HG03135 (cell line): ENCODE measurements at regions not wholly inside any gene's neighbourhood (a gene's known extent, or its start where the extent isn't known, plus 50 kb on each side); places are given as distances from the start of the nearest gene placed in this dataset.
"Not testable (repeated sequence)": the region's sequence is repeated elsewhere in the genome, so short reads cannot be mapped to it uniquely, and the experiment has no call there.

Source experiments
- ATAC-seq: cut with Tn5 transposase; IDR thresholded peaks from one replicate; pipeline ENCODE4 v1.9.1; 2021; ENCODE audit warnings: mild to moderate bottlenecking, moderate library complexity; ENCODE audit not compliant: unreplicated experiment

DNA sequence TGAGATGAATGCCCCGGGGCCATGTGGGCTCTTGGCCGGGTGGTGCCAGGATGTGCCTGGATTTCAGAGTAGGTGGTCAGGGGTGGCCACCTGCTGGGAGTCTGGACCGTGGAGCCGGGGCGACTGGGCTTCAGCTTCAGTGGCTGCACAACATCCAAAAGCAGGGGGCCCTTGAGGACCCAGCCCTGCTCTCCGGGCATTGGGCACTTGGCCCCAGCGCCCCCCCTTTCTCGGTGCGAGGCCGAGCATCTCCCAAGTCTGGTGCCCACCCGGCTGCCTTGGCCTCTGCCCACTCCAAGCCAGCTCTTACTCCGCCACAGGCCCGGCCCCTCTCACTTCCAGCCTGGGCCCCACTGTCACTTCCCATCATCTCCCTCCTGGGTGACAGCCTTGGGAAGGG, 4429.0 kb upstream of the TPTE start:
- not testable (repeated sequence) for ATAC-seq

DNA sequence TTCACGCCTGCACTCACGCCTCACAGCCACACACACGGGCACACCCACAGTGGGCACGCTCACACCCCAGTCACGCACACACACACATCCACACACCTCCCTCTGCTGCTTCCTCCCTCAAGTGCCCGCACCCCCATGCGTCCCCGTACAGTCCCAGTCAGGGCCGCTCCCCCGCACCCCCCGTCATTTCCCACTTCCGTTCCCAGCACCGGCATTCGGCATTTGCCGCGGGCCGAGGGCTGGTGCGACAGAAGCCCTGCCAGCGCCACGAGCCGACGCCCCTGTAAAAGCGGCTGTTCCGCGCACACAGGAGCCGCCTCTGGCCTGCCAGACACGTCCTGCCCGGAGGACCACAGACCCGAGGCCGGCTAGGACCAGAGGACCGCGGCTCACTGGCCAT, 4428.0 kb upstream of the TPTE start:
- not testable (repeated sequence) for ATAC-seq

DNA sequence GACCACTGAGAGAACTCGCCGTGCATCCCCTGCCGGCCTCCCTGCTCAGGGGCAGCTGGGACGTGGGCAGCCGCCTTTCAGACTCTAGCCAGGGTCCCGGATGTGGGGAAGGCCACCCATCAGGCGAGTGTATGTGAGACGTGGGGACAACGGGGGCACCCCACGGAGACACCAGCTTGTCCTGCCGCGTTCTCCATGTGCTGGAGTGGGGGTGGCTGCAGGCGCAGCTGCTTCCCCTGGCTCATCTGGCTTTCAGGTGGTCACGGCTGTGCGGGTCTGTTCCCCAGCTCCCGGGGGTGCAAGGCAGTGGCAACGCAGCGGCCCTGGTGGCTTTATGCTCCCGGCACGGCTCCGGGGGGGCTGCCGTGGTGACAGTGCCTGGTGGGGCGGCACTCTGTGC, 4427.5 kb upstream of the TPTE start:
- ATAC-seq: not testable (repeated sequence)

DNA sequence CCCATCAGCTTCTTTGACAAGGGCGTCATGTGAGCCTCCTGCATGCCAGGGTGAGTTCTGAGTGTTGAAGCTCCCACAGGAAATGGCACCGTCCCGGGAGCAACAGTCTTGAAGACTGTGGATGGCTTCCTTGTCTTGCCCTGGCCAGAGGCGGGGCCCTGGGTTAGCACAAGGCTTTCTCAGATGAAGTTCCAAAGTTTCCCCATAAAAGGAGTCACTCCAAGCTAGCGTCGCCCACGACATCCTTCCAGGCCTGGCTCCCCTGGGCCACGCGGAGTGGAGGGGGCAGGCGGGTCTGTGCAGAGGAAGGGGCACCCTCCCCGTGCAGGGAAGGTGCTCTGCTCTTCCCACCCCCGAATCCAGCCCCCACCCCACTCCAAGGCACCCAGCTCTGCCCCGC, 4426.1 kb upstream of the TPTE start:
- not testable (repeated sequence) for ATAC-seq

DNA sequence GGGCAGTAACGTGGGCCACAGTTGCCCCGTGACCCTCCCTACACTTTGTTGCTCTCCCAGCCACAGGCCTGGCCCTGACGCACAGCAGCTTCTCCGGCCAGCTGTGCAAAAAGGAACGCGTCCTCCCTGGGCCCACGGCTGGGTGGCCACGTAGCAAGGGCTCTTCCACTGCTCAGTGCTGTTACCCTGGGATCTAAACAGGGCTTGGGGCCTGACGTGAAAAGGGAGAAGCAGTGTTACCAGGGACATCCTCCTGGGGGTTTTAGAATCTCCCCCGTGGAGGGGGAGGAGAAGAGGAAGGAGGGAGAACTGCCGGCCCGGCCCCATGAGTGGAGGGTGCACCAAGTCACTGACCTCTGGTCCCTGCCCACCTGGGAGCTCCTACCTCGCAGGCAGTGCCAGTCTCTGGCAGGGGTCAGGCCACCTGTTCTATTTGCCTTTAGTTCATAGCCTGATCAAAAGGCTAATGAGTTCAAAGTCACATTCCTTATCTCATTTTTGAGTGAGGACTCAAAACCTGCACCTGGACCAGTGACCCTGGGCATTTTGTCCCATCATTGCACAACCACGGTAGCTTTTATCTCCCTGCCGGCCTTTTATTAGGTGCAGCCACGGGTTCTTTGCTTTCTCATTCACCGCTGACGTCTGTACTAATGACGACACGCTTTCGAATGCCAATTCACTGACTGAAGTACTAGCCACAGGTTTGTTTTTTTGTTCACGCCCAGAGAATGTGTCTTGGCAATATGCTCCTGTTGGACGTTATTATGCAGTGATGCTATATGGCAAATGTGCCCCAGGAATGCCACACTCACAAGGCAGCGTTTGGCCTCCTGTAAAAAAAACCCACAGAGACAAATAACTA, 4424.6 kb upstream of the TPTE start:
- not testable (repeated sequence) for ATAC-seq

DNA sequence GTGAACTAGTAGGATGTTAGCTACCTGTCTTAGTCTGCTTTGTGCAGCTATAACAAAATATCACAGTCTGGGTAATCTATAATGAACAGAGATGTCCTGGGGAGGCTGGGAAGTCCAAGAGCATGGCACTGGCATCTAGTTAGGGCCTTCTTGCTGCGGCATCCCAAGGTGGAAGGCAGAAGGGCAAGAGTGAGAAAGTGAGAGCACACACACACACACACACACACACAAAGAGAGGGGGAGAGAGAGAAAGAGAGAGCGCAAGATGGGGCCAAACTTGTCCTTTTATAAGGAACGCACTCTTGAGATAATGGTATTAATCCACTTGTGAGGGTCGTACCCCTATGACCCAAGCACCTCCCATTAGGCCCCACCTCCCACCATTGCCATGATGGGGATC, 4423.6 kb upstream of the TPTE start:
- not testable (repeated sequence) for ATAC-seq

DNA sequence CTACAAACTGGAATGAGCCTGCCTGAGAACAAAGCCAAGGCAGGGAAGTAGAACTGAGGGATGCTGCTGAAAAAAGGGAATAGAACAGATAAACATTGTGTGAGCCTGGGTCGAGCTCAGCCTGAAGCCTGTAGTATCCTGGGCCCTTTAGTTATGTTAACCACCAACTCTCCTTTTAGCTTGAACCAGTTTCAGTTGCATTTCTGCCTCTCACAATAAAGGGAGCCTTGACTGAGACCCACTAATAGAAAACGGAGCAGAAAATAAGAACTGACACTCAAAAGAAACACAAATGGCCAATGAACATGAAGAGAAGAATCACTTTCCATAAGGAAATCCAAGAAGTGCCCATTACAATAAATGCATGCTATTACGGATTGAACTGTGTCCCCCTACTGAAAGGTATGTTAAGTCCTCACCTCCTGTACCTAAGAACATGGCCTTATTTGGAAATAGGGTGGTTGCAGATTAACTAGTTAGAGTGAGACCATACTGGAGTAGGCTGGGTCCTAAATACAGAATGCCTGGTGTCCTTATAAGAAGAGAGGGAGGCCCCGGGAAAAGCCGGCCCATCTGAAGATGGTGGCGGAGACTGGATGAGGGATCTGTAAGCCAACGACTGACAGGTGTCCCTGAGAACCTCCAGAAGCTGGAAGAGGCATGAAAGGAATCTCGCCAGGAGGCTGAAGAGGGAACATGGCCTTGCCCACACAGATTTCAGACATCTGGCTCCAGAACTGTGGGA, 4423.0 kb upstream of the TPTE start:
- ATAC-seq: peak; percentile 78

DNA sequence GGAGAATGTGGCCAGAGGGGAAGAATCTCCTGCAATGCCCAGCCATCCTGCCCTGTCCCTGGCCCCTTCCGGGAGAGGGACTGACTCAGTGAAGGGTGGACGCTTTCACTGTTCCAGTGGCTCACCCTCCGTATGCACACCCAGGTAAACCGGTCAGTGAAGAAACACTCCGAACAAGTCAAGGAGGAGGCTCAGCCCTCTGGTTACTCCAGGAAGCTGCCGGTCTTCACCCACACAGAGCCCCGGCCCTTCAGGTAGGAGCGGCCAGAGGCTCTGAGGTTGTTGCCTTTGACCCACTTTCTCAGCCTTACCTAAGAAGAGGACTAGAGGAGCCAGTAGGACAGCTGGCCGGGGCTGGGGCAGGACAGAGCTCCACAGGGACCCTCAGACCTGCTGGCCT, 4419.8 kb upstream of the TPTE start:
- ATAC-seq: not testable (repeated sequence)

DNA sequence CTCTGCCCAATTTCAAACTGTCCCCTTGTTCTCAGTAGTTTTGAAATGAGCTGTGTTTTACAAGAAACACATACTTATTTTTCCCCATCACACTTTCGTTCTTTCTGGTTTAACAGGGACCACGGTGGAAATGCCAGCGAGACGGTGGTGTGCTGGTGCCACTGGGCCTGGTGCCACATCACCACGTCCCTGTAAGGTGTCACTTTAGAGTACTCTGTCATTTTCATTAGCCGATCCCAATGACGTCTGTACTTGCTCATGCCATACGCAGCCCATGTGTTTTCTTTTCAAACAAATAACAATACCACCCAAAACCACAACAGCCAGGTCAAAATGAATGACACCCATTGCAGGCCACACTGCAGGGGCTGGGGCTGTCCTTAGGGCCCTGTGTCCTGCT, 4416.8 kb upstream of the TPTE start:
- ATAC-seq: not testable (repeated sequence)

DNA sequence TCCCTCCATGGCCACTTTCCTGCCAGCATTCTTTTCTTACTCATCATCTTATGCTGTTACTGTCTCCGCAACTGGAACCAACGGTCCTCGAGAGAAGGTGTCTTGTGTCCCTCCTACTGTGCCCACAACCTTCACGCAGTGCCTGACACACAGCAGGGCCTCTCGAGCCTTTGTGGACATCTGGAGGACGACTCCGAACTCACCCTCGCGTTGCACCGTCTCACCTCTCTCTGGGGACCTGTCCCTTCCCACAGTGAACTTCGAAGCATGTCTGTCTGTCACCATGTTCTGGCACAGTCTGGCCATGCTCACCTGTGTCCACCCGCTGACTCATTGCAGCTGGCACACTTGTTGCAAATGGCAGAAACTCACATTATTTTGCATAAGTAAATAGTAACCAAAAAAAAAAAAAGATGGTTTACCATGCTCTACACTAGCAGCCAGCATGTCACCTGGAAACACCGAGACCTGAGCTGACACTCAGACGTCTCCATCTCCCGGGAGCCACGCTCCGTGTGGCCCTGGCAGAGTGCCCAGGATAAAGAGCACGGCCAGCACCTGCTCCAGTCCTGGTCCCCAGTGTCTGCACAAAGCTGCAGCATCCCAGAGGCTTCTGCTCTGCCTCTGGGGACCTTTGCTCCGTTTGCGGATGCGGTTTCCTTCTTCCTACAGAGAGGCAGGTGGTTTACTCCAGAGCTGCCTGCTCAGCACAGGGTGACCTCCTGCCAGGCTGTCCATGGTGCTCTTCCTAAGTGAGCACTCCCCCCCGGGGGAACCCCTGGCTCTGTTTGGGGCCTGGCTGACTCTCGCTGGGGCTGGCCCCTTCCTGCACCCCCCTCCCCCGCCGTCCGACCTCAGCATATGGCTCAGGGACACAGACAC, 4414.5 kb upstream of the TPTE start:
- not testable (repeated sequence) for ATAC-seq

DNA sequence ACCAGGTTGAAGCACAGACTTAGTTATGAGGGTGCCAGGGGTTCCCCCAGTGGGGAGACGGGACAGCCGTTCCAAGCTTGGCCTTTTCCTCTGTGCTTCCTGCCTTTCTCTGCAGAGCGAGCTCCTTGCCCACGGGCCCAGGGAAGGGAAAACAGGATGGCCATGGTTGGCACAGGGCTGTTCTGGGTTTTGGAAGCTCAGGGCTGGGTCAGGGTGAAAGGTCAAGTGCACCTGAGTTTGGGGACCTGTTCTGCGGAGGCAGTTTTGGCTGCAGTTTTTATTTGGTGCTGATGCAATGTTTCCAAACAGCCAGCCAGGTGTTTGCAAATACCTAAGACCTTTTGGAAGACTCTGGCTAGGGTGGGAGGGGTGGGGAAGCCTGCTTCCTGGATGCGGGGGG, 4412.5 kb upstream of the TPTE start:
- not testable (repeated sequence) for ATAC-seq

DNA sequence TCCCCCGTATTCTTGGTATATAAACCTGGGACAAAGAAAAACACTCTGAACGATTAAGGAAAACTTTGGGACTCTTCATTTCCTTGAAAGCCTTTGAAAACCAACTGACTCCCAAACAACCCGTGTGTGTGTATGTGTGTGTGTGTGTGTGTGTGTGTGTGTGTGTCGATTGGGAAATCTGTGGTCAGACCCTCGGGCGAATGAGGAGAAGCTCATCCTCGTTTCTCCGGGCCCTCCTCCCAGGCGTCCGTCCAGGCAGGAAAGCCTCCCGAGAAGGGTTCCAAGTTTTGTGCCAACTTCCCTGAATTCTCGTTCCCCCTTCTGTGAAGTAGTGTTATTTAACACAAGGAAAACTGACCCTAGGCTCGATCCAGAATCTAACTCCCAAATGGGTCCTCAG, 4411.6 kb upstream of the TPTE start:
- not testable (repeated sequence) for ATAC-seq

DNA sequence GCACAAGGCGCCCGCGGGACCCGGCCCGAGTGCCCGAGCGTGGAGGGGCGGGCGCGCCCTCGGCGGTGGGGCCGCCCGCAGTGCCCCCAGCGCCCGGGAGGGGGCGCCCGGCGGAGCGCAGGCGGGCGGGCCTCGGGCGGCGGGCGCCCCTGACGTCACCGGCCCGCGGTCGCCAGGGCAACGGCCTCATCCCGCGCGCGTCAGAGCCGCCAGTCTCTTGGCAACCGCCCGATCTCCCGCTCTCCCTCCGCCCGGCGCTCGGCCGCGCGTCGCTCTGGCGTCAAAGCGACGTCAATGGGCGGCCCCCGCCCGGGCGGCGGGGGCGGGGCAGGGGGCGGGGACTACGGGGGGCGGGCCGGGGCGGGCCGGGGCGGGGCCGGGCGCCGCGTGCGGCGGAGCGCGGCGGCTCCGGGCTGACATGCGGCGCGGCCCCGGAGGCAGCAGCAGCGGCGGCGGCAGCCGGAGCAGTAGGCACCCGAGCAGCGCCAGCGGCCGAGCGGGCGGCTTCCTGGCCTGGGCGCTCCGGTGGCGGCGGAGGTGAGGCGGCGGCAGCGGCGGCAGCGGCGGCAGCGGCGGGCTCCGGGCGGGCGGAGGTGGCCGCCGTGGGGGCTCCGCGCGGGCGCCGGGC, 4410.6 kb upstream of the TPTE start:
- ATAC-seq: peak; percentile 68

DNA sequence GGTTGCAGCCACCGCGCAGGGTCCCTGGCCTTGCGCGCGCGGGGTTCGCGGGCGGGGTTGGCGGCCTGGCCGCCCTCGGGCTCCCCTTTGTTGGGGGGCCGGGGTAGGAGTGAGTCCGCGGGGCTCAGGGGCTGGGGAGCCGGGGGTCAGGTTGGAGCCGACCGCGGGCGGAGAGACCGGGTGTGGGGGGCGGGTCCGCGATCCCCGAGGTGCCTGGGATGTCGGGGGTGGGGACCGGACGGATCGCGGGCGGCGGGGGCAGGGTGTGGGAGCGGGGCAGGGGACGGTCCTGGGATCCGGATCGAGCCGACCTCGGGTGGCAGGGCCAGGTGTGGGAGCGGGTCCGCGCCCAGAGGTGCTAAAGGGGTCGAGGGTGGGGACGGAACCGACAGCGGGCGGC, 4410.0 kb upstream of the TPTE start:
- ATAC-seq: peak; percentile 2

DNA sequence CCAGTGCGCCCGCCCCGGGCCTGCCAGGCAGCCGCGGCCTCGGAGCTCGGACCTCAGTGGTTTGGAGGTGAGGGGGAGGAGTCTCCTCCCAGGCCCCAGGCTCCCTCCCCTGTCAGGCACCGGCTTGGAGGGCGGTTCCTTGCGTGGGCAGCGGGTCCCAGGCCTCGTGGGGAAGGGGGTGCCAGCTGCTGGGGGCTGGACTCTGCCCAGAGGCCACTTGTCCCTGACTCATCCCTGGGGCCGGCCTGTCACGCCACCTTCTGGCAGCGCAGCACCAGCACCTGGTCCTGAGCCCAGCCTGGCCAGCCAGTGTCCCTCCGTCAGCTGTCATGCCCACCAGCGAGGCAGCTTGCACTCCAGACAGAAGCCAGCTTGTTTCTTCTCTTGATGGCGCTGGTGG, 4403.0 kb upstream of the TPTE start:
- ATAC-seq: not testable (repeated sequence)

DNA sequence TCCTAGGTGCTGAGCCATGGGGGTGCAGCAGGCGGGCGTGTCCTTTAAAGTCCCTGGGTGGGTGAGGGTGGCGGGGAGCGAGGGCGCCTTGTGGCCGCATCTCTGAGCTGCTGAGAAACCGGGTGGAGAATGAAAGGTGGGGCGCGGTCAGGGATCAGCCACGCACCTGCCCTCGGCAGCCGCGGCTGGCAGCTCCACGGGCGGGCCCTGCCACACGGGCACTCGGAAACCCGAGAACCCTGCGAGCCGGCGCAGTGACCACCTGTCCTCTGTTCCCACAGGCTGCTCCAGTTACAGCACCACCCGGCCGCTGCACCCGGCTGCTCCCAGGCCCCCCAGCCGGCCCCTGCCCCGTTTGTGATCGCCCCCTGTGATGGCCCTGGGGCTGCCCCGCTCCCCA, 4400.5 kb upstream of the TPTE start:
- ATAC-seq: not testable (repeated sequence)

DNA sequence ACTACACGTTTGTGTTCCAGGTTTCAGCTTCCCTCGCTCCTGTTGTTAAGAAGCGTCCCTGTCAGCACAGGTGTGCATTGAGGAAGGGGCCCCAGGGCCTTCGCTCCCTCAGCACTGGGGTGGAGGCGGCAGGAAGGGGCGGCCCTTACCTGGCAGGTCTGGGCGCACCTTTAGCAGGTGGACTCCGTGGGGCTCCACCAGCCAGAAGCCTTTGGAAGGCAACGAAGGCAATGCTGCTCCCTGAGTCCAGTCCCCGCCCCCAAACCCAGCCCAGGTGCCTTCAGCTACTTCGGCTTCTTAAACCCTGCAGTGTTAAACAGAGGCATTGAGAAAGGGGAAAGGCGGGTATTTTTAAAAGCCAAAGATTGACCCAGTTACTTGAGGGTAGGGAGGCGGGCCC, 4398.8 kb upstream of the TPTE start:
- not testable (repeated sequence) for ATAC-seq

DNA sequence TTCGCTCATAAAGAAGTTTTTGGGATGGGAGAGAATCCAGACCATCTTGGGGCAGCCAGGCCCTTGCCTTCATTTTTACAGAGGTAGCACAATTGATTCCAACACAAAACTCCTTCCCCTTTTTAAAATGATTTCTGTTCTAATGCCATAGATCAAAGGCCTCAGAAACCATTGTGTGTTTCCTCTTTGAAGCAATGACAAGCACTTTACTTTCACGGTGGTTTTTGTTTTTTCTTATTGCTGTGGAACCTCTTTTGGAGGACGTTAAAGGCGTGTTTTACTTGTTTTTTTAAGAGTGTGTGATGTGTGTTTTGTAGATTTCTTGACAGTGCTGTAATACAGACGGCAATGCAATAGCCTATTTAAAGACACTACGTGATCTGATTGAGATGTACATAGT, 4398.2 kb upstream of the TPTE start:
- ATAC-seq: not testable (repeated sequence)

DNA sequence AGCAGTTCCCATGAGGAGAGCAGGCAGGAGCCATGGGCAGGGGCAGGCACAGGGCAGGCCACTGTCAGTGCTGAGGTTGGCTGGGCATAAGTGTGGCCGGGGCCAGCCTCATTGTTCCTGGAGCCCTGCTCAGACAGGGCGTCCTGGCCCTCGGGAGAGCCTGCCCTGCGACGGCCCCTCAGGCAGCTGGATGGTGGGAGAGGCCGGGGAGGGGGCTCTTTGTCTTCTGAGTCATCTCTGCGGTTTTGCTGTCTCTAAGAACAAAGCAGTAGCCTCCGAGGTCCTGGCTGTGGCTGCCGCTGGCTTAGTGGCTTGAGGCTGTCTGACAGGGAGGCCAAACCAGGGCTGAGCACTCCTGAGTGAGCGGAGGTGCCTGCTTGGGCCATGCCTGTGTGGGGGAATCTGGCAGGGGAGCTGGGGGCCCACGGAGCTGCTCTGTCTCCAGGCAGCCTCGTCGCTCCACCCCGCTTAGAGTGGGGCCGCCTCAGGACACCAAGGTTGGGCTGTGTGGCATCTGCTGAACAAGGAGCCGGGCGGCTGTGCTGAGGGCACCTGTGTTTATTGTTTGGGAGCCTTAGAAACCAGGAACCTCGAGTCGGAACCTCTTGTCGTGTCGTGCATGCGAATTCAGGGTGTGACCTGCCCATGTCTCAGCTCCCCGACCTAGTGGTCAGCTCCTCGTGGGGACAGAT, 4395.7 kb upstream of the TPTE start:
- not testable (repeated sequence) for ATAC-seq
